ENCODE measurements at regions not wholly inside any gene's neighbourhood (a gene's known extent, or its start where the extent isn't known, plus 50 kb on each side); places are given as distances from the start of the nearest gene placed in this dataset.

DNA sequence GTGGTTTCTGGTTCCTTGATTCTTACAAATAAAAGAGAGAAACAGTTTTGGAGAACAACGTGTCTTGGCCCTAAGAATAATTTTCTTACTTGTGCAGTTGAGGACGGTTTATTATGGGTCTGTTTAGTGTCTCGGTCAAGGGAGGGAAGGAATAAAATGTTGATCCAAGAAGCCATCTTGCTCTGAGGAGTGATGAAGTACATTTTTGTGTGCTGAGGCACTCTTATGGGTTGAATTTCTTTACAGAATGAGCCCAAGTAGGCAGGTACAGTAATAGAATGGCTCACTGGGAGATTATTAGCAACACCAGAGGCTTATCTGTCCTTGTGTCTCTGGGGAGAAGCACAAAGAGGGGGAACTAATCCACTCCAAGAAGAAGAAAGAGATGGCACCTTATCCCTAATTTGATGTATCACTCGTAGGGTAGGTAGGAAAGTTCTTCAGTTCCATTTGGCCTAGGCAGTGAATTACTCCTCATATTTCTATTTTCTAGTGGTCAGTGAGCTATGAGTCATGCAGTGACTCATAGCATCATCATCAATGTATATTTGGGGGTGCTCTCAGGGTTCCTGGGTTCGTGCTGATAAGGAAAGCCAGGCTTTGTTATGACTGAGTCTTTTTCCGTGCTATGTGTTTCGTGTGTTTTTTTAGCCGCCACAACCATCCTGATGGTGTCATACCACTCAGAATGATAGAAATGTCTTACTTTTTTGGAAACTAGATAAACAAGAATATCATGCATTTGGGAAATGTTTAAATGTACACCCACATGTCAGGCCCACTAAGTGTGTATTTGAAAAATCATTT is 250.1 kb upstream of the CTAGE1 start:
- DNase-seq (ENCODE audit: low read depth in 2 of 3, low spot score in 1 of 3): no peak

DNA sequence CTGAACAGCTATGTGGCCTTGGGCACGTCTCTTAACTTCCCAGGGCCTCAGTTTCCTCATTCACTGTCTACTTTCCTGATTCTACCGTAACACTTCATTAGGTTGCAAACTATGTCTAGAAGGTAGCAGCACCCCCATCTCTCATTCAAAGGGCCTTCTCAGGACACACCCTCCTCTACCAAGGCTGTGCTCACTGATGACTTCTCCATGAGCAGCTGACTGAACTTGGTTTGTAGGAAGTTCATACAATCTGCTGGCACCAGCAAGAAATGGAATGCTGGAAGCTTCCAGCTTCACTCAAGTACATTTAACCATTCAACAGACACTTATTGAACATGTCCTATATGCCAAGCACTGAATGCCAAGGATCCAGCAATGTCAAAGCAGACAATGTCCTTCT is 250.8 kb upstream of the CTAGE1 start:
- no peak for DNase-seq (ENCODE audit: low read depth in 2 of 3, low spot score in 1 of 3)

DNA sequence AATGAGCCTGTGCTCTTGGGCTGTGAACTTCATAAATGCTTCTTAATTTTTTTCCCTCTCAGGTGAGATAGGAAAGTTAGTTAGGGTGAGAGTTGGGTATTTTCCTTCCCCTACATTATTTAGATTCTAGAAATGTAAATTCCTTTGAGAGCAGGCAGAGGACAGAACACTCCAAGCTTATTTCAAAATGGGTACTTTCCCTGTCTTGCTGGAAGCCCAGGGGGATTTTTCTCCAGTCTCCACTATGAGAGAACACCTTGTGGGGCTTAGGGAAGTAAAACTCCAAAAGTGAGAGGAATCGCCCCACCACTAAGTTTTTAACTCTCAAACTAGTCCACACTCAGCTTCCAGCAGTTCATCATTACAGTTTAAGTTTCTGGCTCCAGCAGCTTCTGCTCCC is 253.2 kb upstream of the CTAGE1 start:
- DNase-seq (ENCODE audit: low read depth in 2 of 3, low spot score in 1 of 3): no peak

DNA sequence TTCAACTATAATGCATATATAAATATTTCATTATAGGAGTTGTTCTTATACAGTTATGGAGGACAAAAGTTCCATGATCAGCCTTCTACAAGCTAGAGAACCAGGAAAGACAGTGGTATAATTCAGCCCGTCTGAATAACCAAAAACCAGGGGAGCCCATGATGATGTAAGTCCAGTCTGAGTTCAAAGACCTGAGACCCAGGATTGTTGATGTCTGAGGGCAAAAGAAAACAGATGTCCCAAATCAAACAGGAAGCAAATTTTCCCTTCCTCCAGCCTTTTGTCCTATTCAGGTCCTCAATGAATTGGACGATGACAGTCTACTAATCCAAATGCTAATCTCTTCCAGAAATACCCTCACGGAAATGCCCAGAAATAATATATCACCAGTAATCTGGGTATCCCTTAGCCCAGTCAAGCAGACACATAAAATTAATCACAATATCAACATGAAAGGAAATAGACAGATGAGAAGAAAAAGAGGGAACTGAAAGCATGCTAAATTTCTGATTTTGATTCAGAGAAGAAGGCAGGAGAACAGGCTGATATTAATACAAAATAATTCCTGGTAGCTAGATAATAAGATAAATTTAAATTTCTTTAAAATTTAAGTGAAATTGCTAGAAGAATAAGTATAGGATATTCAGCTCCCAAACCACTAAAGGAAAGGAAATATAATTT is 255.6 kb upstream of the CTAGE1 start:
- DNase-seq (ENCODE audit: low read depth in 2 of 3, low spot score in 1 of 3): no peak

DNA sequence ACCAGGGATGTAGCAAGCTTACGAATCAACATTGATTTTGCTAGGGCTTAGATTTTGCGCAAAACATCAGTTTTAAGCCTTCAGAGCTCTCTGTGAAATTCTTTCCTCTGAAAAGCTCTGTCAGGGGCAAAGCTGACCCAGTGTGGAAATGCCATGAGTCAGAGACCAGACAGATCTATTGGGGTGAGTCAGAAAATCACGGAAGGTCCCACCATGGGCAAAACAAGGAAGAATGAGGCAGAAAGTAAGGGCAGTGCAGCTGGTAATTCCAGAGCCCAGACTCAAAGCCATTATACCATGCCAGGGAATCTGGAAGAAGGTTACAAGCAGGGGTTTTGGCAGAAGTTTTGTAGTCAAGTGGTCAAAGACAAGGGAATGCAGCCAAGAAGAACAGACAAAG is 256.6 kb upstream of the CTAGE1 start:
- no peak for DNase-seq (ENCODE audit: low read depth in 2 of 3, low spot score in 1 of 3)

DNA sequence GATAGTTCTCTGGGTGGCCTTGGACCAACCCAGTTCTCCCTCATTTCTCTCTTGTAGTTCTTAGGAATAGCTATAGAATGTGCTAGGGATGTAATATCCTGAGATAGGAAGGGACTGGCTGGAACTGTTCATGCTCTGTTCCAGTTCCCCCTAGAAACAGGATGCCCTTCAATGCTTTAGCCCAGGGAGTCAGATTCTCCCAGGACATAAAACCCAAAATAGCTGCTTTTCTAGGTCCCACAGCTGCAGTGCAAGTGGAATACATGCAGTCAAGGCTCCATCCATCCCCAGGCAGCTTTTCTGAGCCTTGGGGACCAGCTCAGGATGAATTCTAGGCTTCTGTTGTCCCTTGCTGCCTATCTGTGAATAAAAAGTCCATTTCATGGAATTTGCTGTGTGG is 257.3 kb upstream of the CTAGE1 start:
- no peak for DNase-seq (ENCODE audit: low read depth in 2 of 3, low spot score in 1 of 3)

DNA sequence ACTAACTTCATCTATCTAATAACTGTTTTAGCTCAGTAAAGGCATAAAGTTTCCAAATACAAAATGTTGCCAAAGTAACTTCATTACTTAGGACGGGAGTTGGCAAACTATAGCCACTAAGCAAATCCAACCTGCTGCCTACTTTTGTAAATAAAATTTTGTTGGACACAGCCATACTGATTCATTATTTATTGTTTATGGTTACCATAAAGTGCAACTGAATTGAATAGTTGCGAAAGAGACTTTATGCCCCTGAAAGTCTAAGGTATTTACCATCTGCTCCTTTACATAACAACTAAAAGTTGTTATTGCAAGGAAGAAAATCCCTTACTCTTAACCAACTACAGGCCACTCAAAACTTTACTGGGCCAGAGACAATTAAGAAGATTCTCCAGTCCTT is 256.7 kb upstream of the RBBP8 start:
- DNase-seq (ENCODE audit: low read depth in 2 of 3, low spot score in 1 of 3): no peak

DNA sequence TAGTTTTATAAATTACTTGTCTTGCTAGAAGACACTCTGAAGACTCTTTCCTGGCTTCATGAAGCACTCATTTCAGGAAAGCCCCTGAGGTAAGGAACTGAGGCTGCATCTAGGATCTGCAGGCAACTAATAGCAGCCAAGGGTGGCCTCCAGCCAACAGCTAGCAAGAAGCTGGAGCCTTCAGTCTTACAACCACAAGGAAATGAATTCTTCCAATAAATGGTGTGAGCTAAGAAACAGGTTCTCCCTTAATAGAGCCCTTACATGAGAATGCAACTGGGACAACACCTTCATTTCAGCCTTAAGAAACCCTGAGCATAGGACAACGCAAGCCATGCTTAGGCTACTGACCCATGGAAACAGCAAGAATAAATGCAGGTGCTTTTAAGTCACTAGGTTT is 254.6 kb upstream of the RBBP8 start:
- DNase-seq (ENCODE audit: low read depth in 2 of 3, low spot score in 1 of 3): no peak

DNA sequence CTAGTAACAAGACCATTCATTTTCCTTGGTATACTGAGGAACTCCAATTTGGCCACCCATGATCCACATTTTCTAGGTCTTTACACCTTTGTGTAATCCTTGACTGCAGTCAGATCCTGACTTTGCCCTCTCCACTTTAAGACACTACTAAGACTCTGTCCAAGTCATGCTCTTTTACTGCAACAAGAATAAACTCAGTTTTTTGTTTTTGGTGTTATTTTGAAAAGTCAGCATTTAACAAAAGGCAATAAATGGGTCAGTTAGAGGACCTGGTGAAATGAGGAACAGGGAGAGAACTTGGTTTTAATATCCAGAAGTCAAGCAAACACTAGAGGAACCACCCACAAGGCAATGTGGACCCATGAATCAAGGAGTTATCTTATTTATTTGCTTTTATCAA is 252.2 kb upstream of the RBBP8 start:
- DNase-seq (ENCODE audit: low read depth in 2 of 3, low spot score in 1 of 3): no peak

DNA sequence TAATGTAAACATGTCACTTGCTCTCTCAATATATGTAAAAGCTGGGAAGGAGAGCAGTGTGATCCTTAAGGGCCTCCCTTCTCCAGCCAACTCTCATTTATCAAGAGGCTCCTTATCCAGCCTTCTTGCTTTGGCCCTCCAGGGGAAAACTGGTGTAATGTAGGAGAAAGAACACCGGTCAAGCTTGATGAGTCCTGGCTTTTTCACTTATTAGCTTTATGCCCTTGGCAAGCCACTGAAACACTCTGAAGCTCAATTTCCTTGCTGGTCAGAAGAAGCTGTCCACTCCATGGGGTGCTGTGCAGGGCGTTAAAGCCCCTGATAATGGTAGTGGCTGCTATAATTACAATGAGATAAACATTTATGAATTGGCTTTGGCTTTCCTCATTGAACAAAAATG is 251.2 kb upstream of the RBBP8 start:
- DNase-seq (ENCODE audit: low read depth in 2 of 3, low spot score in 1 of 3): no peak

DNA sequence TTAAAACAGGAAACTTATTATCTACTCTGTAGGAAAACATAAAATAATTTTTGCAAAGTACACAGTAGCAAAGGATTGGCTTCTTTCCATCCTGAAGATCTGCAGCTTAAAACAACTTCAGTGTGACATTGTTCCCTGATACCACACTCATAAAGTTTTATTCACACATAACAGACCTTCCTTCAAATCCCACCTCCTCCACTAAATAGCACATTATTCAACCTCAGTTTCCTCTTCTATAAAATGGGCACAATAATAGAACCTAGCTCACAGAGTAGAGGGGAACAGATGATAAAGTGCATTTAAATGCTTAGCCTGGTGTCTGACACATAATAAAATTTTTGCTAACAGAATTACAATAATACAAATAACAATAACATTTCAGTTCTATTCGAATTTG is 250.4 kb upstream of the RBBP8 start:
- DNase-seq (ENCODE audit: low read depth in 2 of 3, low spot score in 1 of 3): no peak

DNA sequence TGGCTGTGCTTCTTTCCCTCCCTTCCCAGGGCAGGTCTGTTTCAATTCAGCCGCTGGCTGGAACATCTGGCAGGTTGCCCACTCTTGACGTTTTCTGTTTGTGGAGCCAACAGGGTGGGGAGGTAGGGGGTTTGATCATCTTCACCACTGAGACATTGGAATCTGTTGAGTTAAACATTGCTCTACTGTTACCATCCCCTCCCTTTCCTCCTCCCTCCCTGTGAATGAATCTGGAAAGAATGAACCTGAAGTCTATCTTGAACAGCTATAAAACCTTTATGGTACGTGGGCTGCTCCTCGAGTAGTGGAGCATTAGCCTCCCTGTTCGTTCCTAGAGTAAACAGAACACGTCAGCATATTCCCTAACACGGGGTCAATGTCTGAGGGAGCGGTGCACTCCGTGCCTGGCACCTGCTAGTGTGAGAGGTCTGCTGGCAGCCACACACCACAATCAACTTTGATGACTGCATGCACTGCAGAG is 249.9 kb upstream of the RBBP8 start:
- DNase-seq (ENCODE audit: low read depth in 2 of 3, low spot score in 1 of 3): no peak

DNA sequence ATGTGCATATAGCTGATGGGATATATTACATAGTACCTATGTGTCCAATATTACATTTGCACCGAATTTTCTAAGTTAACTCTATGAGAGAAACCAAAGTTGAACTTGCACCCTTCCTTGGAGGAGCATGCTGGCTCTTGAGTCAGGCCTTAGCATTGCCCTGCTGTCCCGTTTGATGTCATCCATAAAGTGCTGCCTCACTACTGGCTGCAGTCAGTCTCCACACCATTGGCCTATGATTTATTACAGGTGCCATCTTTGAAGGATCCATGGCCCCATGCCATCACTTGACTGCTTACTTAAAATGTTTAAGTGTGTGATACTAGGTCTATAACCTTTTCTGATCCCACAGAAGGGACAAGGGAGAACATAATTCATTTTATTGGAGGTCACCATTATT is 249.3 kb upstream of the RBBP8 start:
- no peak for DNase-seq (ENCODE audit: low read depth in 2 of 3, low spot score in 1 of 3)

DNA sequence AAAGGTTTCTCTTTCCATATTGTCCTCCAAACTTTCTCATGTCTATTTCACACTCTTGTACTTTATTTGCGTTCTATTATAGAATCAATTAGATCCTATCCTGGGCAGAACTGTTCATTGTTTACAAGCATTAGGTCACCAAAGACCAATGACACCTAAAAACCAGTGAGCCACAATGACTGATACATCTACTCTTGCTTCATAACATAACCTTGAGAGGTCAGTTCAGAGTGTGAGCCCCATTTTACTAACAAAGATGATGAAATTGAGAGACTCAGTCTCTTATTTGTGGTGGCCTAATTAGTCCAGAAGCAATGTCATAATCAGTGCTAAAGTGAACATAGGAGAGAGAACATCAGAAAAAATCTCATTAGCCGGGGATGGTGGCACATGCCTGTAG is 248.9 kb upstream of the RBBP8 start:
- DNase-seq (ENCODE audit: low read depth in 2 of 3, low spot score in 1 of 3): no peak

DNA sequence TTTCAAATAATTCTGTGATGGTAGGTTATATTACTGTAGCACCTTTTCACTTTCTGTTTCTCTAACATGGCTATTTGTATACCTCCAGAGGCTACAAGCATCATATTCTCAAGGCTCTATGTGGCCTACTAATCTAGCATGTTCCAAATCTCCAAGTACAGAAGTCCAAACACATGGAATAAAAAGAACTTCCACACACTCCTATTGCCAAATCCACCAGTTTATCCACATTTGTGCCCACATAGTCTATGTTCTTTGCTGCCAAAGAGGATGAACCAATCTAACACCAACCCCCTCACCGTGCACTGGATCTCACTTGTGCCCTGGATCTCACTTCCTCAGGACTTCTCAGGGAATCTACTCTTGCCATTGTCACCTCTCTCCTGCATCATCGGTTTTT is 247.3 kb upstream of the RBBP8 start:
- DNase-seq (ENCODE audit: low read depth in 2 of 3, low spot score in 1 of 3): no peak

DNA sequence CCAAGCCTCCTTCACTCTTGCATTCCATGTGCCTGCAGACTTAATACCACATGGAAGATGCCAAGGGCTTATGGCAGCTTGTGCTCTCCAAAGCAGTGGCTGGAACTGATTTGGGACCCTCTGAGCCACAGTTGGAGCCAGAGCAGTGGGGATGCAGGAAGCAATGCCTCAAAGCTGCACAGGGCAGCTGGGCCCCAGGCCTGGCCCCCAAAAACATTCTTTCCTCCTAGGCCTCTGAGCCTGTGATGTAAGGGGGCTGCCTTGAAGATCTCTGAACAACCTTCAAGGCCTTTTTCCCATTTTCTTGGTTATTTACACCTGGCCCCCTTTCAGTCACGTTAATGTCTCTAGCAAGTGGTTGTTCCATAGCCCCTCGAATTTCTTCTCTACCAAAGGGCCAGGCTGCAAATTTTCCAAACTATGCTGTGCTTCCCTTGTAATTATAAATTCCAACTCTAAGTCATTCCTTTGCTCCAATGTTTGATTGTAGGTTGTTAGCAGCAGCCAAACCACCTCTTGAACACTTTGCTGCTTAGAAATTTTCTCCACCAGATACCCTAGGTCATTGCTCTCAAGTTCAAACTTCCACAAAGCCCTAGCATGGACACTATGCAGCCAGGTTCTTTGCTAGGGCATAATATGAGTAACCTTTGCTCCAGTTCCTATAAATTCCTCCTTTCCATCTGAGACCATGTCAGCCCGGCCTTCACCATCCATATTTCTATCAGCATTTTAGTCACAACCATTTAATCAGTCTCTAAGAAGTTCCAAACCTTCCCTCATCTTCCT is 245.0 kb upstream of the RBBP8 start:
- no peak for DNase-seq (ENCODE audit: low read depth in 2 of 3, low spot score in 1 of 3)

DNA sequence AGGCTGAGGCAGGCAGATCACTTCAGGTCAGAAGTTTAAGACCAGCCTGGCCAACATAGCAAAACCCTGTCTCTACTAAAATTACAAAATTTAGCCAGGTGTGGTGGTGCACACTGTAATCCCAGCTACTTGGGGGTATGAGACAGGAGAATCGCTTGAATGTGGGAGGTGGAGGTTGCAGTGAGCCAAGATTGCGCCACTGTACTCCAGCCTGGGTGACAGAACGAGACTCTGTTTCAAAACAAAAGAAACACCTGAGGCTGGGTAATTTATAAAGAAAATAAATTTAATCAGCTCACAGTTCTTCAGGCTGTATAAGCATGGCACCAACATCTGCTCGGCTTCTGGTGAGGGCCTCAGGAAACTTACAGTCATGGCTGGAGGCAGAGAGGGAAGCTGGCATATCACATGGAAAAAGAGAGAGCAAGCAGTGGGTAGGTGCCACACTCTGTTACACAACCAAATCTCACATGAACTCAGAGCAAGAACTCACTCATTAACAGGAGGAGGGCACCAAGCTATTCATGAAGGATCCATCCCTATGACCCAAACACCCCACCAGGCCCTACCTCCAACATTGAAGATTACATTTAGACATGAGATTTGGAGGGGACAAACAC is 244.1 kb upstream of the RBBP8 start:
- DNase-seq (ENCODE audit: low read depth in 2 of 3, low spot score in 1 of 3): no peak

DNA sequence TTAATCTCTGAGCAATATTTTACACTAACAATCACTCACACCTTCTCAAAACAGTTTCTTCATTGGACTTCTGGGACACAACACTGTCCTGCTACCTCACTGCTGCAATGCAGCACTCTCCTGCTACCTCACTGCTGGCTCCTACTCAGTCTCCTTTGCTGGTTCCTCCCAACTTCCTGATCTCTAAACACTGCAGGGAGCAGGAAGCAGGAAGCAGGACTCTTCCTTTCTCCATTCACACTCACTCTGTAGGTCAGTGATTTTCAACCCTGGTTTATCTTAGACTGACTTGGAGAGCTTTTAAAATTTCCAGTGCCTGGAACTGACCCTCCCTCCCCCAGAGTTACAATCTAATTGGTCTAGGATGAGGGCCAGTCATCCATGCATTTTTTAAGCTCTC is 243.4 kb upstream of the RBBP8 start:
- no peak for DNase-seq (ENCODE audit: low read depth in 2 of 3, low spot score in 1 of 3)

DNA sequence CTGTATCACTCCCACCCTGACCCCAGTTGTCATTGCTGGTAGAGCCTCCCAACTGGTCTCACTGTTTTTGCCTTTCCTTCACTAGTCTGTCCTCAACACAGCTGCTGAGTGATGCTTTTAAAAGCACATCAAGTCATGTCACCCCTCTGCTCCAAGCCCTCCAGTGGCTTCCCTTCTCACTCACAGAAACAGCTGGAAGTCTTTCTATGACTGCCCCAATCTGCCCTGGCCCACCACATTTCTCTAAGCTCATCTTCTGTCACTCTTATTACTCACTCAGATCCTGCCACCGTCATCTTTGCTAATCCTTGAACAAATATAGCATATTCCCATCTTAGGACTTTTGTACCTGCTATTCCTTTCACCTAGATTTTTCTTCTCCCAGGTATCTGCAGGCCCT is 242.6 kb upstream of the RBBP8 start:
- DNase-seq (ENCODE audit: low read depth in 2 of 3, low spot score in 1 of 3): no peak

DNA sequence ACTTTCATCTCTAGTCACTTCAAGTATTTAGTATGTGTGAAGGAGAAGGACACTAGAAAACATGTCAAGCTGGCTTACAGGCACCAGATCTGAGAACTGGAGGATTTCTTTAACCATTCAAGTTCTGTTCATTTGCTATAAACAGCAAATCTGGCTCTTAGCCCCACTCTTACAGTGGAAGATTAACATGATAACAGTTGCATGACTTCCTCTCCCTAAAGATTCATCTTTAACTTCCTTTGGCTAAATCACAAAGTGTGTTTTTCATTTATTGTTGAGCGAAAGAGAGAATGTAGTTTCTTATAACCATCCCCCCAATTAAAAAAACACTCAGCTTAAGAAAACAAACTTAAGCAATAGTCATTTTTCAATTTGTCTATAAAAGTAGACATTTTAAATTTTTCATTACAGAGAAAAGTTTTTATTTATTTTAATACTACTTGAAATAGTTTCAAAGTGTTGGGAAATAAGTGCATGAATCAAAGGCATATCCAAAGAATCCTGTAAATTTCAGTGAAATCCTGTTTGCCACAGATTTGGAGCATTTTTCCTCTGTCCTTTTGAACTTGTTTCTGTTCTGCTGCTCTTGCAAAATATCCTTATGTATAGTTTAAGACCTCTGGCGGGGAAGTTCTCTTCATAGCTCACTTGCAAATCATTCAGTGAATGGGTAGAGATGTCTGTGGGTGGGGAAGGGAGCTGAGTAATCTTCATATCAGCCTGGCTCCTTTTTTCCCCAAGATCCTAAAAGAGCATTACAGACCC is 241.0 kb upstream of the RBBP8 start:
- no peak for DNase-seq (ENCODE audit: low read depth in 2 of 3, low spot score in 1 of 3)

DNA sequence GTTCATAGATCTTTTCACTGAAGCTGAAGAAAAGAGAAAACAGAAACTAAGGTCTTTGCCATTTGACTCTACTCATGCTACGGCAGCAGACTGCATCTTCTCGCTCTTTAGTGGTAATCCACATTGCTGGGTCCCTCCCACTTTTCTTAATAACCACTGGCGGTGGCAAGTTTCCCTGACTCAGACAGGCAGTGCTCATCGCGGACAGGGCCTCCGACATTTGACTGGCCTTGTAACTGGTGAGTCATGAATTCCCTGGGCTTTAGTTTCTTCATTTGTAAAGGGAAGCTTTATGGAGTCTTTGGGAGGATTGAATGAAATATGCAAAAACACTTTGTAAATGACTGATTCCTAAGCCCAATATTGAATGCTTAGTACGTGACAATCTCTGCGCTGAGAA is 238.2 kb upstream of the RBBP8 start:
- no peak for DNase-seq (ENCODE audit: low read depth in 2 of 3, low spot score in 1 of 3)

Data from stimulated activated CD4-positive, alpha-beta T cell treated with anti-CD3 and anti-CD28 coated beads, Interleukin-12 subunit alpha, Interleukin-12 subunit beta, amount 100 ng/mL, for 48 hours (primary cell).